ENCODE measurements at regions not wholly inside any gene's neighbourhood (a gene's known extent, or its start where the extent isn't known, plus 50 kb on each side); places are given as distances from the start of the nearest gene placed in this dataset.

- CTCF ChIA-PET (ENCODE audit: low intra/inter-chr PET ratio) = no interaction called here
- POLR2A ChIA-PET = no interaction called here
- Histone ChIP-seq H3K9me3 (replicated peaks; ENCODE audit: control insufficient read depth, insufficient read depth, low read depth, low read length) (no peaks in the 10 kb centered on the region), H2AFZ (ENCODE audit: low read depth, low read length) (no peak overlapping the region), H3K4me1 (replicated peaks in 1 of 2; ENCODE audit: control insufficient read depth in 2 of 2, insufficient read depth in 2 of 2, low read length in 2 of 2) (no peaks in the 10 kb centered on the region), H3K36me3 (ENCODE audit: control insufficient read depth, insufficient read depth, low read length) (no peaks in the 10 kb centered on the region), H3K4me3 (no peak overlapping the region), H4K20me1 (replicated peaks; ENCODE audit: control insufficient read depth, insufficient read depth, low read length) (no peaks in the 10 kb centered on the region), H3K9ac (ENCODE audit: insufficient read depth in 1 of 2, low read depth in 2 of 2, low read length in 2 of 2) (no peak overlapping the region), H3K79me2 (ENCODE audit: control insufficient read depth, insufficient read depth, low read length) (no peaks in the 10 kb centered on the region), H3K27me3 (ENCODE audit: control insufficient read depth in 2 of 2, insufficient read depth in 2 of 2, low read length in 2 of 2) (no peaks in the 10 kb centered on the region), H3K4me2 (ENCODE audit: insufficient read depth, low read length) (no peak overlapping the region), H3K27ac (ENCODE audit: extremely low read depth, low read depth, low read length) (no peak overlapping the region), H3K9me1 (ENCODE audit: control insufficient read depth, insufficient read depth, low read length) (no peaks in the 10 kb centered on the region)
- ATAC-seq (no peak), FAIRE-seq (no peak), DNase-seq (ENCODE audit: extremely low read depth in 1 of 4, low spot score in 3 of 4) (no peak)
- no TSS peak for BruUV-seq (replicated peaks)
- in situ Hi-C loops (cut with MboI) = no loop called here
- intact Hi-C loops (cut with micrococcal nuclease) = no loop called here
- 28% methylated on average over 5 of the region's 8 CpGs for WGBS (ENCODE audit: insufficient coverage, low coverage, missing lambda C conversion rate)
- TF ChIP-seq PKNOX1 (IDR thresholded peaks at IDR 0.05) (no peak), ZKSCAN8 (CRISPR knock-in tag; IDR thresholded peaks at IDR 0.05) (no peak), NCOA2 (IDR thresholded peaks at IDR 0.05; ENCODE audit: partially characterized antibody in 2 of 2) (no peak), PTBP1 (IDR thresholded peaks at IDR 0.05; ENCODE audit: low read depth, low read length) (no peak), MAFG (tag; conservative IDR thresholded peaks at IDR 0.05) (peak; percentile 48), HEY1 (CRISPR knock-in tag; IDR thresholded peaks at IDR 0.05; ENCODE audit: borderline replicate concordance) (no peak), ZNF57 (CRISPR knock-in tag; IDR thresholded peaks at IDR 0.05) (no peak), BRD4 (IDR thresholded peaks at IDR 0.05) (no peak), EP400 (IDR thresholded peaks at IDR 0.05) (no peak), MAFF (IDR thresholded peaks at IDR 0.05; ENCODE audit: low read length) (peak; percentile 53), CGGBP1 (CRISPR knock-in tag; IDR thresholded peaks at IDR 0.05) (no peak), SREBF1 (IDR thresholded peaks at IDR 0.05; ENCODE audit: borderline replicate concordance, low read depth, low read length) (no peak), NR2F6 (CRISPR knock-in tag; IDR thresholded peaks at IDR 0.05) (no peak), DDX20 (tag; IDR thresholded peaks at IDR 0.05; ENCODE audit: low read depth) (no peak), JUND (IDR thresholded peaks at IDR 0.05; ENCODE audit: borderline replicate concordance, low read depth, low read length) (no peak), JUND (tag; IDR thresholded peaks at IDR 0.05; ENCODE audit: borderline replicate concordance, low read depth, low read length) (no peak), E2F3 (CRISPR knock-in tag; IDR thresholded peaks at IDR 0.05) (no peak), ZNF830 (CRISPR knock-in tag; IDR thresholded peaks at IDR 0.05) (no peak), ZNF551 (CRISPR knock-in tag; IDR thresholded peaks at IDR 0.05) (no peak), NCOA4 (IDR thresholded peaks at IDR 0.05; ENCODE audit: partially characterized antibody) (no peak), ZNF316 (IDR thresholded peaks at IDR 0.05) (peak; percentile 79), TAF15 (IDR thresholded peaks at IDR 0.05; ENCODE audit: low read depth, low read length) (no peak), C11orf30 (IDR thresholded peaks at IDR 0.05; ENCODE audit: low read depth) (peak; percentile 66), LARP7 (IDR thresholded peaks at IDR 0.05) (no peak)
- TF ChIP-seq, protein P1, sequence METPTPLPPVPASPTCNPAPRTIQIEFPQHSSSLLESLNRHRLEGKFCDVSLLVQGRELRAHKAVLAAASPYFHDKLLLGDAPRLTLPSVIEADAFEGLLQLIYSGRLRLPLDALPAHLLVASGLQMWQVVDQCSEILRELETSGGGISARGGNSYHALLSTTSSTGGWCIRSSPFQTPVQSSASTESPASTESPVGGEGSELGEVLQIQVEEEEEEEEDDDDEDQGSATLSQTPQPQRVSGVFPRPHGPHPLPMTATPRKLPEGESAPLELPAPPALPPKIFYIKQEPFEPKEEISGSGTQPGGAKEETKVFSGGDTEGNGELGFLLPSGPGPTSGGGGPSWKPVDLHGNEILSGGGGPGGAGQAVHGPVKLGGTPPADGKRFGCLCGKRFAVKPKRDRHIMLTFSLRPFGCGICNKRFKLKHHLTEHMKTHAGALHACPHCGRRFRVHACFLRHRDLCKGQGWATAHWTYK (CRISPR knock-in tag; IDR thresholded peaks at IDR 0.05) = no peak
These were observed 80.3 kb downstream of the SPIN4 start for GRCh38 chrX:63270873-63271272.

Measured in K562 (cell line).